ENCODE measurements at regions not wholly inside any gene's neighbourhood (a gene's known extent, or its start where the extent isn't known, plus 50 kb on each side); places are given as distances from the start of the nearest gene placed in this dataset.

DNA sequence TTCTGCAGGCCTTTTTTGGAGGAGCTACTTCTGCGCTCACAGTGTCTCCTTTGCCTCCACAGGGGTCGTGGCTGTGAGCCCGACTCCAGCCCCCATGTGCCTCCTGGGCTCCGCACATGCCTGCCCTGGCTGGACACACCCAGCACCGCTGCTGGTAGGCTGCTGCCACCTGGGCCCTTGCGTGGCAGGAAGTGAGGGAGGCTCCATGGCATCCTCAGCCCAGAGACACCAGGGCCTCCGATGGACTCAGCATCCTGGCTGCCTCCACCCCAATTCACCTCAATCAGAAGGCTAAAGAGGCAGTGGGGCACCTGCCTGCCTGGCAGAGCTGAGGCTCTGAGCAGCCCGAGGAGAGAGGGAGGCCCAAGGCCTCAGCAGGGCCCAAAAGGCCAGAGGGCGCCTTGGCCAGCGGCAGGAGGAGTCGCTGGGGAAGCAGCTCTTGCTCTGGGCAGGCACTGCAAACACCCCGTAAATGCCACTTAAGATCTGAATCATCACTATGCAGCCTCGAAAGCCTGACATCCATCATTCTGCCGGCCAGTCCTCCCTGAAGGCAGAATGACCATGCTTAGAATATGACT lies 68.3 kb upstream of the OTOS start:
- TF ChIP-seq, protein P1, sequence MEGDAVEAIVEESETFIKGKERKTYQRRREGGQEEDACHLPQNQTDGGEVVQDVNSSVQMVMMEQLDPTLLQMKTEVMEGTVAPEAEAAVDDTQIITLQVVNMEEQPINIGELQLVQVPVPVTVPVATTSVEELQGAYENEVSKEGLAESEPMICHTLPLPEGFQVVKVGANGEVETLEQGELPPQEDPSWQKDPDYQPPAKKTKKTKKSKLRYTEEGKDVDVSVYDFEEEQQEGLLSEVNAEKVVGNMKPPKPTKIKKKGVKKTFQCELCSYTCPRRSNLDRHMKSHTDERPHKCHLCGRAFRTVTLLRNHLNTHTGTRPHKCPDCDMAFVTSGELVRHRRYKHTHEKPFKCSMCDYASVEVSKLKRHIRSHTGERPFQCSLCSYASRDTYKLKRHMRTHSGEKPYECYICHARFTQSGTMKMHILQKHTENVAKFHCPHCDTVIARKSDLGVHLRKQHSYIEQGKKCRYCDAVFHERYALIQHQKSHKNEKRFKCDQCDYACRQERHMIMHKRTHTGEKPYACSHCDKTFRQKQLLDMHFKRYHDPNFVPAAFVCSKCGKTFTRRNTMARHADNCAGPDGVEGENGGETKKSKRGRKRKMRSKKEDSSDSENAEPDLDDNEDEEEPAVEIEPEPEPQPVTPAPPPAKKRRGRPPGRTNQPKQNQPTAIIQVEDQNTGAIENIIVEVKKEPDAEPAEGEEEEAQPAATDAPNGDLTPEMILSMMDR (conservative IDR thresholded peaks at IDR 0.05): no peak
- no peak for TF ChIP-seq ZFX (IDR thresholded peaks at IDR 0.05)

Measured in C4-2B (cell line).